H9 (cell line): ENCODE measurements at regions not wholly inside any gene's neighbourhood (a gene's known extent, or its start where the extent isn't known, plus 50 kb on each side); places are given as distances from the start of the nearest gene placed in this dataset.

Experiments
- DNase-seq: peaks from one replicate; pipeline ENCODE4 v3.0.0-alpha.2; 2017
- H2AFZ ChIP-seq: one replicate; pipeline ENCODE4 v1.6.1; 2013; ENCODE audit warnings: mild to moderate bottlenecking, low read length, control low read depth, moderate library complexity
- H2AK5ac ChIP-seq: 2 replicates; pipeline ENCODE4 v1.6.1; 2013; ENCODE audit warnings: low read length, control low read depth, mixed read lengths; ENCODE audit not compliant: insufficient read length
- H2BK120ac ChIP-seq: one replicate; pipeline ENCODE4 v1.6.1; 2013; ENCODE audit warnings: low read depth, mild to moderate bottlenecking, low read length, control low read depth, inconsistent platforms; ENCODE audit not compliant: poor library complexity, severe bottlenecking
- H2BK12ac ChIP-seq: 2 replicates; pipeline ENCODE4 v1.6.1; 2013; ENCODE audit warnings: low read length, control low read depth, mixed read lengths, low read depth; ENCODE audit not compliant: insufficient read length
- H2BK15ac ChIP-seq: 2 replicates; pipeline ENCODE4 v1.6.1; 2013; ENCODE audit warnings: low read depth, low read length, control low read depth
- H2BK20ac ChIP-seq: one replicate; pipeline ENCODE4 v1.6.1; 2013; ENCODE audit warnings: low read depth, mild to moderate bottlenecking, low read length, control low read depth, inconsistent platforms; ENCODE audit not compliant: poor library complexity, severe bottlenecking
- H2BK5ac ChIP-seq: 2 replicates; pipeline ENCODE4 v1.6.1; 2013; ENCODE audit warnings: low read length, control low read depth, mixed read lengths; ENCODE audit not compliant: insufficient read length
- H3K14ac ChIP-seq: 2 replicates; pipeline ENCODE4 v1.6.1; 2013; ENCODE audit warnings: low read length, control low read depth; ENCODE audit not compliant: insufficient read depth
- H3K18ac ChIP-seq: 2 replicates; pipeline ENCODE4 v1.6.1; 2013; ENCODE audit warnings: low read depth, mild to moderate bottlenecking, mixed read lengths, low read length, control low read depth; ENCODE audit not compliant: insufficient read length
- H3K23ac ChIP-seq: 2 replicates; pipeline ENCODE4 v1.6.1; 2013; ENCODE audit warnings: low read length, control low read depth, mixed read lengths, low read depth; ENCODE audit not compliant: insufficient read length
- H3K23me2 ChIP-seq: 2 replicates; pipeline ENCODE4 v1.6.1; 2013; ENCODE audit warnings: low read depth, mild to moderate bottlenecking, mixed read lengths, low read length, control low read depth; ENCODE audit not compliant: insufficient read length, poor library complexity, severe bottlenecking
- H3K27ac ChIP-seq: 2 replicates; pipeline ENCODE4 v1.5.1; 2013; ENCODE audit warnings: low read length, control low read depth, mixed read lengths, low read depth; ENCODE audit not compliant: insufficient read length
- H3K27me3 ChIP-seq: 2 replicates; pipeline ENCODE4 v1.6.1; 2013; ENCODE audit warnings: low read length, control low read depth, inconsistent platforms; ENCODE audit not compliant: insufficient read depth
- H3K4ac ChIP-seq: 2 replicates; pipeline ENCODE4 v1.6.1; 2013; ENCODE audit warnings: low read depth, mild to moderate bottlenecking, control low read depth, inconsistent platforms, low read length, moderate library complexity
- H3K4me1 ChIP-seq: 2 replicates; pipeline ENCODE4 v1.6.1; 2013; ENCODE audit warnings: low read length, control low read depth, inconsistent platforms; ENCODE audit not compliant: insufficient read depth
- H3K4me2 ChIP-seq: 2 replicates; pipeline ENCODE4 v1.6.1; 2013; ENCODE audit warnings: low read length, control low read depth, mixed read lengths; ENCODE audit not compliant: insufficient read length, insufficient read depth
- H3K56ac ChIP-seq: 2 replicates; pipeline ENCODE4 v1.6.1; 2013; ENCODE audit warnings: low read depth, mild to moderate bottlenecking, mixed read lengths, low read length, control low read depth; ENCODE audit not compliant: insufficient read length
- H3K79me1 ChIP-seq: 2 replicates; pipeline ENCODE4 v1.6.1; 2013; ENCODE audit warnings: low read depth, mild to moderate bottlenecking, moderate library complexity, low read length, control low read depth, inconsistent platforms; ENCODE audit not compliant: insufficient read depth, poor library complexity, severe bottlenecking
- H3K79me2 ChIP-seq: 2 replicates; pipeline ENCODE4 v1.6.1; 2013; ENCODE audit warnings: low read length, control low read depth, inconsistent platforms; ENCODE audit not compliant: insufficient read depth
- H3K9ac ChIP-seq: 2 replicates; pipeline ENCODE4 v1.6.1; 2013; ENCODE audit warnings: low read length, control low read depth, mixed read lengths; ENCODE audit not compliant: insufficient read length; ENCODE audit errors: extremely low read depth
- H3K9me3 ChIP-seq: one replicate; pipeline ENCODE4 v1.6.1; 2013; ENCODE audit warnings: low read depth, low read length, inconsistent platforms; ENCODE audit not compliant: control insufficient read depth
- H3T11ph ChIP-seq: one replicate; pipeline ENCODE4 v1.6.1; 2013; ENCODE audit warnings: mild to moderate bottlenecking, low read length, control low read depth, inconsistent platforms
- H4K20me1 ChIP-seq: one replicate; pipeline ENCODE4 v1.6.1; 2013; ENCODE audit not compliant: control insufficient read depth, insufficient read length, insufficient read depth
- H4K5ac ChIP-seq: 2 replicates; pipeline ENCODE4 v1.6.1; 2013; ENCODE audit warnings: low read depth, mild to moderate bottlenecking, mixed read lengths, low read length, control low read depth; ENCODE audit not compliant: insufficient read length
- H4K8ac ChIP-seq: replicated peaks from 2 replicates; pipeline ENCODE4 v1.6.1; 2013; ENCODE audit warnings: low read length, control low read depth, mixed read lengths, low read depth; ENCODE audit not compliant: insufficient read length
- H4K91ac ChIP-seq: 2 replicates; pipeline ENCODE4 v1.6.1; 2013; ENCODE audit warnings: low read depth, mild to moderate bottlenecking, moderate library complexity, mixed read lengths, low read length, control low read depth; ENCODE audit not compliant: insufficient read length
- H3K27ac Mint-ChIP-seq, 3 experiments: 2 replicates in 2 of 3; 3 replicates in 1 of 3; pipeline ENCODE4 v1.8.0; 2020 to 2021; ENCODE audit warnings: mixed read lengths in 3 of 3, mild to moderate bottlenecking in 1 of 3, moderate library complexity in 1 of 3
- H3K27me3 Mint-ChIP-seq: 2 replicates; pipeline ENCODE4 v1.8.0; 2021; ENCODE audit warnings: low read depth, mild to moderate bottlenecking, moderate library complexity, mixed read lengths
- H3K36me3 Mint-ChIP-seq, 3 experiments: 2 replicates in 2 of 3; 3 replicates in 1 of 3; pipeline ENCODE4 v1.8.0; 2020 to 2021; ENCODE audit warnings: low read depth in 3 of 3, mixed read lengths in 3 of 3; ENCODE audit not compliant: insufficient read depth in 1 of 3
- H3K4me1 Mint-ChIP-seq, 2 experiments: 2 replicates each; pipeline ENCODE4 v1.8.0; 2020; ENCODE audit warnings: mixed read lengths in 2 of 2
- H3K4me3 Mint-ChIP-seq, 2 experiments: 2 replicates in 1 of 2; 3 replicates in 1 of 2; pipeline ENCODE4 v1.8.0; 2020 to 2021; ENCODE audit warnings: mild to moderate bottlenecking in 2 of 2, mixed read lengths in 2 of 2, moderate library complexity in 1 of 2
- H3K9me3 Mint-ChIP-seq, 2 experiments: 2 replicates in 1 of 2; 3 replicates in 1 of 2; pipeline ENCODE4 v1.8.0; 2020; ENCODE audit warnings: mild to moderate bottlenecking in 2 of 2, mixed read lengths in 2 of 2, moderate library complexity in 1 of 2
- WGBS: extraction: QIAGEN DNeasy Blood & Tissue Kit; methylation state at CpG from one replicate; pipeline ENCODE4 v1.1.7; 2013; ENCODE audit warnings: missing lambda C conversion rate, low lambda C conversion rate, mixed read lengths; ENCODE audit not compliant: insufficient read length; ENCODE audit errors: extremely low coverage; 5-methylcytosine and 5-hydroxymethylcytosine counted together
- TF ChIP-seq, protein P1 (sequence below): fragments of 200-600 bp; sonication (generic); conservative IDR thresholded peaks from 3 replicates; pipeline ENCODE4 v1.8.0; 2021; ENCODE audit warnings: antibody characterized with exemption, mild to moderate bottlenecking

DNA sequence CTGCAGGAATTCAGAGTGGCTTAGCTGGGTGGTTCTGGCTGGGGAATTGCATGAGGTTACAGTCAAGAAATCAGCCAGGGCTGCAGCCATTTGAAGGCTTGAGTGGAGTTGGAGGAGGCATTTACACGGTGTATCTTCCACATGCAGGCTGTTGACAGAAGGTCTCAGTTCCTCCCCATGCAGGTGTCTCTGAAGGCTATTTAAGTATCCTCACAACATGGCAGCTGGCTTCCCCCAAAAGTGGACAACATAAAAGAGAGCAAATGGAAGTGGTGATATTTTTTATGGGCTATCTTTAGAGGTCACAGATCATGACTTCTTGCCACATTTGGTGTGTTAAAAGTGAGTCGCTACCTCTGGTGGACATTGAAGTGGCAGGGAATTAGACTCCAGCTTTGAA lies 60.1 kb upstream of the SPRED1 start:
- Mint-ChIP-seq H3K36me3 (no peaks in the 10 kb centered on the region), H3K27me3 (no peaks in the 10 kb centered on the region), H3K27ac (peak overlapping the region in 1 of 3 experiments; percentile 21; a peak in 1 of 7 replicates), H3K4me1 (peaks cover 5 to 16% of the 10 kb centered on the region in 2 experiments; a peak in 3 of 4 replicates), H3K4me3 (no peak overlapping the region), H3K9me3 (no peaks in the 10 kb centered on the region)
- no peaks in the 10 kb centered on the region for H3K27me3 ChIP-seq
- H2AK5ac ChIP-seq, result peak overlapping the region; percentile 35
- H4K20me1 ChIP-seq, result no peaks in the 10 kb centered on the region
- peaks cover 6% of the 10 kb centered on the region; the same call in 1 of the 2 replicates for H3K4me1 ChIP-seq
- no peak overlapping the region for H3K18ac ChIP-seq
- H3K23me2 ChIP-seq, result no peaks in the 10 kb centered on the region
- H4K5ac ChIP-seq, result no peak overlapping the region
- WGBS, result no CpG with 5 or more reads among the region's 2 CpGs
- H2BK5ac ChIP-seq, result no peak overlapping the region
- H3T11ph ChIP-seq, result no peak overlapping the region
- no peak overlapping the region for H3K56ac ChIP-seq
- no peak overlapping the region for H3K23ac ChIP-seq
- no peak overlapping the region for H3K27ac ChIP-seq
- no peak overlapping the region for H2BK20ac ChIP-seq
- H2BK120ac ChIP-seq, result no peak overlapping the region
- H3K79me2 ChIP-seq, result no peaks in the 10 kb centered on the region
- H4K8ac ChIP-seq, result no peak overlapping the region
- no peak overlapping the region for H3K4ac ChIP-seq
- H2BK15ac ChIP-seq, result no peak overlapping the region
- H2BK12ac ChIP-seq, result no peak overlapping the region
- H3K79me1 ChIP-seq, result no peaks in the 10 kb centered on the region
- no peak overlapping the region for H3K14ac ChIP-seq
- TF ChIP-seq, protein P1, sequence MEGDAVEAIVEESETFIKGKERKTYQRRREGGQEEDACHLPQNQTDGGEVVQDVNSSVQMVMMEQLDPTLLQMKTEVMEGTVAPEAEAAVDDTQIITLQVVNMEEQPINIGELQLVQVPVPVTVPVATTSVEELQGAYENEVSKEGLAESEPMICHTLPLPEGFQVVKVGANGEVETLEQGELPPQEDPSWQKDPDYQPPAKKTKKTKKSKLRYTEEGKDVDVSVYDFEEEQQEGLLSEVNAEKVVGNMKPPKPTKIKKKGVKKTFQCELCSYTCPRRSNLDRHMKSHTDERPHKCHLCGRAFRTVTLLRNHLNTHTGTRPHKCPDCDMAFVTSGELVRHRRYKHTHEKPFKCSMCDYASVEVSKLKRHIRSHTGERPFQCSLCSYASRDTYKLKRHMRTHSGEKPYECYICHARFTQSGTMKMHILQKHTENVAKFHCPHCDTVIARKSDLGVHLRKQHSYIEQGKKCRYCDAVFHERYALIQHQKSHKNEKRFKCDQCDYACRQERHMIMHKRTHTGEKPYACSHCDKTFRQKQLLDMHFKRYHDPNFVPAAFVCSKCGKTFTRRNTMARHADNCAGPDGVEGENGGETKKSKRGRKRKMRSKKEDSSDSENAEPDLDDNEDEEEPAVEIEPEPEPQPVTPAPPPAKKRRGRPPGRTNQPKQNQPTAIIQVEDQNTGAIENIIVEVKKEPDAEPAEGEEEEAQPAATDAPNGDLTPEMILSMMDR, result no peak
- H3K4me2 ChIP-seq, result no peak overlapping the region
- no peak for DNase-seq
- H3K9ac ChIP-seq, result no peak overlapping the region
- H3K9me3 ChIP-seq, result no peaks in the 10 kb centered on the region
- no peak overlapping the region for H2AFZ ChIP-seq
- no peak overlapping the region for H4K91ac ChIP-seq
